ENCODE measurements at regions not wholly inside any gene's neighbourhood (a gene's known extent, or its start where the extent isn't known, plus 50 kb on each side); places are given as distances from the start of the nearest gene placed in this dataset.

- no peak overlapping the region for H3K27ac ChIP-seq (replicated peaks)
- TF ChIP-seq CTCF (IDR thresholded peaks at IDR 0.05; ENCODE audit: insufficient read depth, low read length) = no peak
- no peak for TF ChIP-seq SPI1 (IDR thresholded peaks at IDR 0.05; ENCODE audit: borderline replicate concordance, low read depth)
- TF ChIP-seq POLR2AphosphoS5 (IDR thresholded peaks at IDR 0.05; ENCODE audit: low read depth) = no peak
- no peak for TF ChIP-seq GABPA (IDR thresholded peaks at IDR 0.05; ENCODE audit: low read depth)
- no peak for TF ChIP-seq REST (IDR thresholded peaks at IDR 0.05; ENCODE audit: insufficient replicate concordance, low read depth)
- H3K4me3 ChIP-seq (replicated peaks; ENCODE audit: insufficient read depth, low read length) = no peak overlapping the region
- no peak for DNase-seq (ENCODE audit: low read depth in 1 of 2, low spot score in 1 of 2)
- no peaks in the 10 kb centered on the region for H3K27me3 ChIP-seq (ENCODE audit: insufficient read depth, poor library complexity, severe bottlenecking)
Measured at GRCh38 chr2:67079729-67080128, 317.4 kb upstream of the ETAA1 start.

GRCh38 chr2:67082813-67083212, 314.3 kb upstream of the ETAA1 start:
- TF ChIP-seq GABPA (IDR thresholded peaks at IDR 0.05; ENCODE audit: low read depth) = no peak
- DNase-seq (ENCODE audit: low read depth in 1 of 2, low spot score in 1 of 2) = no peak
- no peak overlapping the region for H3K27ac ChIP-seq (replicated peaks)
- no peaks in the 10 kb centered on the region for H3K27me3 ChIP-seq (ENCODE audit: insufficient read depth, poor library complexity, severe bottlenecking)
- no peak overlapping the region for H3K4me3 ChIP-seq (replicated peaks; ENCODE audit: insufficient read depth, low read length)

- Histone ChIP-seq H3K4me3 (replicated peaks; ENCODE audit: insufficient read depth, low read length) (no peak overlapping the region), H3K27ac (replicated peaks) (no peak overlapping the region), H3K27me3 (ENCODE audit: insufficient read depth, poor library complexity, severe bottlenecking) (no peaks in the 10 kb centered on the region)
- DNase-seq (ENCODE audit: low read depth in 1 of 2, low spot score in 1 of 2) = no peak
- TF ChIP-seq REST (IDR thresholded peaks at IDR 0.05; ENCODE audit: insufficient replicate concordance, low read depth) (no peak), SPI1 (IDR thresholded peaks at IDR 0.05; ENCODE audit: borderline replicate concordance, low read depth) (no peak), POLR2AphosphoS5 (IDR thresholded peaks at IDR 0.05; ENCODE audit: low read depth) (no peak), CTCF (IDR thresholded peaks at IDR 0.05; ENCODE audit: insufficient read depth, low read length) (no peak), GABPA (IDR thresholded peaks at IDR 0.05; ENCODE audit: low read depth) (no peak)
Measured at GRCh38 chr2:67083951-67084350, 313.2 kb upstream of the ETAA1 start.

GRCh38 chr2:67085146-67085545, 312.0 kb upstream of the ETAA1 start:
- no peak overlapping the region for H3K27ac ChIP-seq (replicated peaks)
- H3K27me3 ChIP-seq (ENCODE audit: insufficient read depth, poor library complexity, severe bottlenecking) = no peaks in the 10 kb centered on the region
- DNase-seq (ENCODE audit: low read depth in 1 of 2, low spot score in 1 of 2) = no peak
- no peak overlapping the region for H3K4me3 ChIP-seq (replicated peaks; ENCODE audit: insufficient read depth, low read length)
- TF ChIP-seq GABPA (IDR thresholded peaks at IDR 0.05; ENCODE audit: low read depth) = no peak
- TF ChIP-seq SPI1 (IDR thresholded peaks at IDR 0.05; ENCODE audit: borderline replicate concordance, low read depth) = no peak

GRCh38 chr2:67091681-67092080, 305.5 kb upstream of the ETAA1 start:
- Histone ChIP-seq H3K4me3 (replicated peaks; ENCODE audit: insufficient read depth, low read length) (no peak overlapping the region), H3K27ac (replicated peaks) (no peak overlapping the region), H3K27me3 (ENCODE audit: insufficient read depth, poor library complexity, severe bottlenecking) (no peaks in the 10 kb centered on the region)
- TF ChIP-seq CTCF (IDR thresholded peaks at IDR 0.05; ENCODE audit: insufficient read depth, low read length) (no peak), POLR2AphosphoS5 (IDR thresholded peaks at IDR 0.05; ENCODE audit: low read depth) (no peak), GABPA (IDR thresholded peaks at IDR 0.05; ENCODE audit: low read depth) (no peak)
- DNase-seq (ENCODE audit: low read depth in 1 of 2, low spot score in 1 of 2) = no peak
